Fibroblast of villous mesenchyme (primary cell): ENCODE measurements at regions not wholly inside any gene's neighbourhood (a gene's known extent, or its start where the extent isn't known, plus 50 kb on each side); places are given as distances from the start of the nearest gene placed in this dataset.

ENCODE experiments used
- DNase-seq: peaks from one replicate; pipeline ENCODE4 v3.0.0-alpha.2; 2010; ENCODE audit warnings: low read depth
- H3K4me3 ChIP-seq: 2 replicates; pipeline ENCODE4 v1.5.1; 2011; ENCODE audit warnings: low read depth, mild to moderate bottlenecking, low read length
- TF ChIP-seq, protein P1 (sequence below): IDR thresholded peaks from 2 replicates; pipeline ENCODE4 v1.5.1; 2012; ENCODE audit warnings: low read depth, mild to moderate bottlenecking, low read length; ENCODE audit not compliant: insufficient read depth

DNA sequence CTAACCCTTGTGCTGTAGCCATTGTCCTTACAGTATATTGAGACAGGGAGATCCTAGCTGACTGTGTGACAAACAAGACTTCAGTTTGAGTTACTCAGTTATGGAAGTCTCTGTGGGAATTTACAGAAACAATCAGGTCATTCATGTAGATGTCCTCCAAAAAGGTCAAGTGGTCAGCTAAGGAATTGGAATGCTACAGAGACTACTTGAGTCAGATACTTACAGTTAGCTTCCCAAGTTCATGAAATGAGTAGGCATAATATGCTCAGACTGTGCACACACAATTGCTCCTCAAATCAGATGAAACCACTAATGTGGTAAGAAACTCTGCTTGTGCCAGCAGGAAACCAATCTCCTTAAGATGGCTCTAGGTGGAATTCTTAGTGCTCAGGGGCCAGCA, 985.7 kb downstream of the NSUN3 start:
- H3K4me3 ChIP-seq: no peak overlapping the region
- no peak for DNase-seq
- TF ChIP-seq, protein P1, sequence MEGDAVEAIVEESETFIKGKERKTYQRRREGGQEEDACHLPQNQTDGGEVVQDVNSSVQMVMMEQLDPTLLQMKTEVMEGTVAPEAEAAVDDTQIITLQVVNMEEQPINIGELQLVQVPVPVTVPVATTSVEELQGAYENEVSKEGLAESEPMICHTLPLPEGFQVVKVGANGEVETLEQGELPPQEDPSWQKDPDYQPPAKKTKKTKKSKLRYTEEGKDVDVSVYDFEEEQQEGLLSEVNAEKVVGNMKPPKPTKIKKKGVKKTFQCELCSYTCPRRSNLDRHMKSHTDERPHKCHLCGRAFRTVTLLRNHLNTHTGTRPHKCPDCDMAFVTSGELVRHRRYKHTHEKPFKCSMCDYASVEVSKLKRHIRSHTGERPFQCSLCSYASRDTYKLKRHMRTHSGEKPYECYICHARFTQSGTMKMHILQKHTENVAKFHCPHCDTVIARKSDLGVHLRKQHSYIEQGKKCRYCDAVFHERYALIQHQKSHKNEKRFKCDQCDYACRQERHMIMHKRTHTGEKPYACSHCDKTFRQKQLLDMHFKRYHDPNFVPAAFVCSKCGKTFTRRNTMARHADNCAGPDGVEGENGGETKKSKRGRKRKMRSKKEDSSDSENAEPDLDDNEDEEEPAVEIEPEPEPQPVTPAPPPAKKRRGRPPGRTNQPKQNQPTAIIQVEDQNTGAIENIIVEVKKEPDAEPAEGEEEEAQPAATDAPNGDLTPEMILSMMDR: no peak

DNA sequence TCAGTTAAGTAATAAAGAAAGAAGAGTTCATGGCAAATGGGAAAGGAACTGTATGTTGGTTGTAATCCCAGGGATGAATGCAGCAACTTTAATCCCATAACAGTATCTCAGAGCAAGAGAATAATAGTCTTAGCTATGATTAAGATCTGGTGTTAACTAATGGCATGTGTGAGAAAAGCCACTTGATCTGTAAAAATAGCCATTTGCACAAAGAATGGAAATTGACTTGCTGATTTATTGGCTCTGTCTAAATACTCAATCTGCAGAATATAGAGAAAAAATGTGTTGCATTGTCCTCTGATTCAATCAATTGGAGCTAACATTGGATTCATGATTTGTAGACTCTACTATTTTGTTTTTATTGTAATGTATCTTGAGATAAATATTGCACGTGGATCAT, 987.0 kb downstream of the NSUN3 start:
- H3K4me3 ChIP-seq: no peak overlapping the region
- TF ChIP-seq, protein P1: no peak
- no peak for DNase-seq

GRCh38 chr3:95055288-95055687, 992.4 kb downstream of the NSUN3 start:
- H3K4me3 ChIP-seq: no peak overlapping the region
- TF ChIP-seq, protein P1: no peak
- no peak for DNase-seq

DNA sequence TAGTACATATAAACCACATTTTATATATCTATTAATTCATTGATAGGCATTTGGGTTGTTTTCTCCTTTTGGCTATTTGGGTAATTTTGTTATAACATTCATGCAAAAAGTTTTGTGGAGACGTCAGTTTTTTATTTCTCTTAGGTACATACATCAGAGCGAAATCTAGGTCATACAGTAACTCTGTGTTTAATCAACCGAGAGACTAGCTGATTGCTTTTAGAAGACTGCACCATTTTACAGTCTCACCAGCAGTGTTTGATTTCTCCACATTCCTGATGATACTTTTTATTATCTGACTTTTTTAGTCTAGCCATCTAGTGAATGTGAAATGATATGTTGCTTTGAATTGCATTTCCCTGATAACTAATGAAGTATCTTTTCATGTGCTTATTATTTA, 1019.3 kb downstream of the NSUN3 start:
- TF ChIP-seq, protein P1: no peak

GRCh38 chr3:95084738-95085137, 1021.9 kb downstream of the NSUN3 start:
- DNase-seq: no peak
- TF ChIP-seq, protein P1: no peak

More for the DNA sequence above, 1019.3 kb downstream of the NSUN3 start:
- H3K4me3 ChIP-seq: no peak overlapping the region
- DNase-seq: no peak

DNA sequence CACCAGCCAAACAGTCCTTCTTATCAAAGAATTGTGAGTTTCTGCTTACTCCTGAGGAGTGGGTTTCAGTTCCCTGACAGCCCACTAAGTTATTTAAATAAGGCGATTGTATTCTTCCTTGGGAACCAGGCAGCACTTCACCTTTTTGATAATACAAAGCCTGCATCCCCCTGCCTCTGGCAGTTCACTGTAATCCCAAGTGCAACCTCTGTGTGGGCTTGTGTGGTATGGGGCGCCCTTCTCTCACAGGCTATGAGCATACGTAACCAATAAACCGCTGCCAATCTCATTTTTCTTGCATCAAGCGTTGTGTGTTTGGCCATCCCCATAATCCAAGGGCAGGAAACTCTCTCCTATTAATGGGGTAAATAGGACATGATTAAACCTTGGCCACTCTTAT, 1025.6 kb downstream of the NSUN3 start:
- TF ChIP-seq, protein P1: no peak
- H3K4me3 ChIP-seq: no peak overlapping the region
- no peak for DNase-seq

More at GRCh38 chr3:95084738-95085137, 1021.9 kb downstream of the NSUN3 start:
- no peak overlapping the region for H3K4me3 ChIP-seq

DNA sequence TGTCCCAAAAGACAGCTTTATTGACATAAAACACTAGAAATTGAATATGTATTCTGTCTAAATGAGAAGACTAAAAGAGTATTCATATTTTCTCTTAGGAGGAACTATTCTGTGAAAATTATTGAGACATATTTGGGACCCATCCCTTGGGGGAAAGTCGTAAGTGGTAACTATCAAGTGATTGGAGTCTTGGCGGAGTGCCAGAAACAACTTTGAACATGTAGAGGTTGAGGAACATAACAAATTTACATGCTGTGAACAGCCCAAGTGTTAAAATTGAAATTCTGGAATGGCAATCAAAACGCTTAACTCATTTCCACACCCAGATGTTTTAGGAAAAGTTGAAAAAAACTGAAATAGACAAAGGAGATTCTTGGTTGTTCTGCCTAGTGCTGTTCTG, 1034.6 kb downstream of the NSUN3 start:
- no peak for DNase-seq
- no peak overlapping the region for H3K4me3 ChIP-seq
- TF ChIP-seq, protein P1: no peak
